Right ventricle myocardium inferior (tissue), 1 donor: ENCODE measurements at regions not wholly inside any gene's neighbourhood (a gene's known extent, or its start where the extent isn't known, plus 50 kb on each side); places are given as distances from the start of the nearest gene placed in this dataset.
A peak's percentile ranks its signal among the peaks of the same experiment; 100 is the strongest.

Experiments used
- ATAC-seq: fragments of 200-7000 bp; cut with Tn5 transposase; one replicate; pipeline ENCODE4 v1.9.1; 2020; ENCODE audit warnings: mild to moderate bottlenecking, moderate library complexity
- DNase-seq: peaks from one replicate; pipeline ENCODE4 v3.0.0; 2021; ENCODE audit errors: missing footprints
- intact Hi-C: fragments of 100-400 bp; cut with DNase I; formaldehyde crosslinking; loops from one replicate; pipeline ENCODE4 v1.11.0; 2022
- donor health status: DM: no; HTN: yes; CAD: no; lungs with severe emphysema.

DNA sequence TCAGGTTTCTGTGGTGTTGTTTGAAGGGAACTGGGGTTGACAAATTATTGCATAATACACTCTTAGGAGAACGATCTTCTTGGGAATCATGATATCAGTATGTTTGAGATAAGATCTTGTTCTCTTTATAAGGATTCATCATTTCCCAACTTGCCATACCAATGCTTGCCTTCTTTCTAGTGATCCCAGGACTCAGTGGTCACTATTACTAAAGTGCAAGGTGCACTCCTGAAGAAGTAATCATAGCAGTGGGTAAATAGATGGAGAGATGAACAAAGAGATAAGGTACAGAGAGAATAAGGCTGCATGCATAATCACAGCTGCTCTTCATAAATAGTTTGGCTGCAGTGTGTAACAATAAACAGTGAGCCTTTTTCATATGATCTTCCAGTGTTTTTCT, 404.0 kb downstream of the DOK5 start:
- ATAC-seq (no peak), DNase-seq (no peak)
- intact Hi-C loops, result no loop called here

DNA sequence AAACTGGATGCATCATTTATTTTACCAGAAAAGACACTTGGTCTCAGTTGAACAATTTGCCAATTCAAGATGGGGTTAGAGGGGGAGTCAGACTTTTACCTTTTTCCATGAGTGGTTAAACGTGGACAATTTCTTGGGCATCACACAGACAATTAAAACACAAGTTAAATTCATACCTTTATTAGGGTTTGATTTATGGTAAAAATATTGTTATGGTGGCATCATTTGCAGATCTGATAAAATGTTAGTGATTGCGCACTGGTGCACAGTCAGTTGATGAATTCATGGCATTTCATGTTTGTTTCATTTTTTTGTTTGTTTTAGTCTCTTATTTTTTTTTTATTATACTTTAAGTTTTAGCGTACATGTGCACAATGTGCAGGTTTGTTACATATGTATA, 399.9 kb downstream of the DOK5 start:
- intact Hi-C loops, result no loop called here
- no peak for ATAC-seq
- no peak for DNase-seq

DNA sequence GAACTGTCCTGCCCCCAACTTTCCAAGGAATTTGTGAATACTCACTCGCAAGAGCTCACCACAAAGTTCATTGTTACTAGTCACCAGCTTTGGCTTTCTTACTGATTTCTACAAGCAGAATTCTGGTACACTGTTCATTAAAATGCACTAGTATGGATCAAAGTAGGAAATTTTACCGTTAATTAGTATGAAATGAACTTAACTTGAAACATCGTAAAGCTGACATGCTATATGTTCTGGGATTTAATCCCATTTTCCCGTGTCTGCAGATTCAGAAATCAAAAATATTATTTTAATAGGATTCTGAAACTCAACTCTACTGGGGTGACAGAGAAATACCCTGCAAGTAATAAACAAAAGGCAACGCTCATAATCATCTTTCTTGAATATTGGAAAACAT, 399.3 kb downstream of the DOK5 start:
- ATAC-seq, result no peak
- no peak for DNase-seq
- intact Hi-C loops, result no loop called here

DNA sequence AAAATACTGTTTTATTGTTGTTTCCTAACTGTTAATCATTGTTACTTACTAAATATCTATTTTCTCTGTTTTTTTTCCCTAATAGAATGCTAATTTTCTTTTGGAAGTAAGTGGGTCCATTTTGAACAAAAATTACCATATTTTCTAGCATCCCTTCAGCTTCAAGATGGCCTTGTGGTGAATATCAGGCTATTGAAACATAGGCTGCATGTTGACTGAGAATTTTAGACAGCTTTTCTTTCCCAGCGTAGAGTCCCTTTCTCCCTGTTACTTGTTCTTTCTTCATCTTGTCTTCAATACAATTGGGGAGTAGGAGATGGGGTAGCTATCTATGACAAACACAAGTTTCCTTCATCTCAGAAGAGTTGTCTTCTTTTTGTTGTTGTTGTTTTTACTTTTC, 397.0 kb downstream of the DOK5 start:
- ATAC-seq (no peak), DNase-seq (no peak)
- intact Hi-C loops, result no loop called here

DNA sequence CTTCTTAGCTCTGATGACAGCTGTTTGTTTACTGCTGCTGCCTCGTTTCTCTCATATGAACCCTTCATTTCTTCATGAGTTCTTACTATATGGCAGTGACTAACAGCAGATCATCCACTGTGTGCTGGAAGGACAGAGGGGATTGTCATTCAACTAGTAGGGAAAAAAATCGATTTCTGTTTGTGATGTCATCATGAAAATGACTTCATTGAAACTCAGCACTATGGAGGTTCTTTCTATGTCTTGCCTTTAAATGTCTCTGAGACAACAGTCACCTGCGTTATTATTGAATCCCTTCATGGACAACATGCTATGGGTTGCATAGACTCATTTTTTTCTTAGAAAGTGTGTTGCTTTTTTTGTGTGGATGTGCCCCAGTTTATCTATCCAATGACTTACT, 394.4 kb downstream of the DOK5 start:
- DNase-seq, result no peak
- intact Hi-C loops, result no loop called here
- ATAC-seq, result no peak

DNA sequence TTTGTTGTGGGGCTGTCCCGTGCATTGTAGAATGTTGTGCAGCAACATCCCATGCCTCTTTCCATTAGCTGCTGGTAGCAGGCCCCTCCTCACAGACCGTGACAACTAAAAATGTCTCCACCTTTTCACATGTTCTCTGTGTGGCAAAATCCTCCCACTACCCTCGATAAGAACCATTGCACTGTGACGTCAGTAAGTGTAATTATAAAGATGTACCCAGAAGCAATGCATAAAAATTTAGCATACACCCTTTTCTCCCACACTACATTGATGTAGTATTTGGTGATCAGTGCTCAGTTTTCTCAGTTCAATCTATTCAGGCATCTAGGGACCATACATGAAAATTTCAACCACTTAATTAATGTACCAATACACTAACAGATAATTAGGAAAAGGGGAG, 389.9 kb downstream of the DOK5 start:
- ATAC-seq (no peak), DNase-seq (no peak)
- intact Hi-C loops, result no loop called here

DNA sequence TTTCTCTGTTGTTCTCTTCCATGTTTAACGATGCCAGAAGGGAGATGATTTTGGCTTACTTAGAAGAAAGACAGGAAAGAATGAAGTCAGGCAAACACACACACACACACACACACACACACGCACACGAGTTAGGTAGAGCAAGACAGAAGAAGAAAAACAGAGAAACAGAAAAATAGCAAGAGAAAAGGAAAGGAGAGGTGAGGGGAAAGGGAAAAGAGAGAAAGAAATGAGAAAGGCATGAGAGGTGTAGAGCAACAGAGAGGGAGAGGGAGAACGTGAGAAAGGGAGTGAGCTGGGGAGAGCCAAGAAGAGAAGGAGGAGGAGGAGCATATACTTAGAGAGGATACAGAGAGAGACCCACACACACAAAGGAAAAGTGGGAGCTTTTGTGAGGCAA, 385.3 kb downstream of the DOK5 start:
- no peak for ATAC-seq
- intact Hi-C loops, result no loop called here
- DNase-seq, result no peak

DNA sequence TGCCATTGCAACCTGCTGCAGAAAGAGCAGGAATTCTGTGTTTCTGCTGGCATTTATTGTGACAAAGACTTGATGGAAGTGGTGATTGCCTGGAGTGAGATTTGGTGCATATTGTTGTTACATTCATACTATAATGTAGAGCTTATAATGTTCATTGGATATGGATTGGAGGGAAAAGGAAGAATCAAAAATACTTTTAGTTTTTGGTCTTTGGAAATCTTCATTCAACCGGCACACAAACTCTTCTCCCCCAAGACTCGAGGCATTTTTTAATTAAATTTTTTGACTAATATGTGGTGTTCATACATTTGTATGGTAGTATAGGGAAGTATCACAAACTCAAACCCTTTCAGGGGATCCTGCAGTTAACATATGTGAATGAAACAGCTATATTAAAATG, 380.8 kb downstream of the DOK5 start:
- DNase-seq (no peak), ATAC-seq (no peak)
- intact Hi-C loops, result no loop called here

DNA sequence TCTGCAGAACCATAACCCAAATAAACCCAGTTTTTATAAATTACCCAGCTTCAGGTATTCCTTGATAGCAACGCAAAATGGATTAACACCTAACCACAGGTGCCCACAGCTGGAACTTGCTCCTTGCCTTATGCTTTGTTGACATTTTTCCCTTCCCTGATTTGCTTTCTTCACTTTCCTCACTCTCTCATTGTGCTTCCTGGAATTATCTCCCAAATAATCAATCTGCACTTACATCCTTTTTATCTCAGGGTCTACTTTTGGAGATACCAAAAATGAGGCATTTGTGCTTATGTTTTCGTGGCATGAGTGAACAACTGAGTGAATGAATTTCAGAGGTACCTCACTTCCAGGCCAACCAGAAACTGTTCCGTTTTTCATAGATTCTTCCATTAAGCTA, 374.3 kb downstream of the DOK5 start:
- no peak for ATAC-seq
- DNase-seq, result no peak
- intact Hi-C loops, result no loop called here

DNA sequence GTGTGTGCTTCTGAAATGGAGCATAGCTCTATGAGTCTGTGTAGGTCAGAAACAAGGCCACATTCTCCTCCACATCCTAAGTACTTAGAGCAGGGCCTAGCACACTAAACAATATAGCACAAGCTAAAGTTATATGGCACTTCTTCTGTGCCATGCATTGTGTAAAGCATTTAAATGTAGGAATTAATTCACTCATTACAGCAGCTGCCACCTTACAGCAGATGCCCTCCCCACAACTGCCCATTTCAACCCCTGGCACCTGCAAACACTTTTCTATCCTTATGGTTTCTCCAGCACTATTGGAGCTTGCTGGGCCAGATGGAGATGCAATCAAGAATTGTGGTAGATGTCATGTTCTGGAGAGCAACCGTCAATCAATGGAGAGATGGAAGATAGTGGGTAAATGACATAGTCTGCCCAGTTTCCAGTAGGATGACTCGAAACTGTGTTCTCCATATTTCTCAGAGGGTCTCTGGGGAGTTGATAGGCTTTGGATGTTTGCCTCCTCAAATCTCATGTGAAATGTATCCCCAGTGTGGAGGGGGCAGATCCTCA, 373.7 kb downstream of the DOK5 start:
- no peak for ATAC-seq
- no peak for DNase-seq
- intact Hi-C loops, result no loop called here

DNA sequence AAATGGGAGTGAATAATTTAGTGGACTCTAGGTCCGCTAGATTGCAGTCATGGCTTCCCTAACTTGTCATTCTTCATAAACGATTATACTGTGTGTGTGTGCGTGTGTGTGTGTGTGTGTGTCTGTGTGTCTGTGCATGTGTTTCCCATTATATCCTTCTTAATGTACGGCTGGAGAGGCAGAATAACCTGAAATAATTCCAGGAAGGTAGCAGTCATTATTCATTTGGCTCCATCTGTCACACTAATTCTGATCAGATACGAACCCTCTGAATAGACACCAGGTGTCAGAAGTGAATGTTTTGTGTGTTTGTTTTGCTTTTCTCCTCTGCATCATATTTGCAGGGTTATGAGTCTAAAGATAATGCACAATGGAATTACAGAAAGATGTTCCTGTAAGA, 372.9 kb downstream of the DOK5 start:
- ATAC-seq, result no peak
- intact Hi-C loops, result no loop called here
- DNase-seq, result no peak

DNA sequence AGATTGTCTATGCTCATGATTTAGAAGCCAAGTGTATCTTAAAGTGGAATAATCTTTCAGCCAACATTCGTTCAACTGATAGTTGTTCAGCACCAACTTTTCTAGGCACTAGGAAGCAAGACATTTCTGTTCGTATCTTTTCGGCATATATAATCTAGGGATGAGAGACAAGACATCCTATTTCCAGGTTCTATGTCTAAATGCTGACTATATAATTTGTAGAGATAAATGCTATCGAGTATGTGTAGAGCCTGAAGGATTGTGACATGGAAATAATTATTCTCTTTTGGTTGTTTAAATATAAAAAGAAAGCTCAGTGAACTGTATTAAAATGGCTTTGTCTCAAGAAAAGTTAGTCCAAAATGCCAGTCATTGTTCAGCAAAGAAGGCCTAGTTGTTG, 371.6 kb downstream of the DOK5 start:
- intact Hi-C loops, result no loop called here
- DNase-seq (no peak), ATAC-seq (no peak)

DNA sequence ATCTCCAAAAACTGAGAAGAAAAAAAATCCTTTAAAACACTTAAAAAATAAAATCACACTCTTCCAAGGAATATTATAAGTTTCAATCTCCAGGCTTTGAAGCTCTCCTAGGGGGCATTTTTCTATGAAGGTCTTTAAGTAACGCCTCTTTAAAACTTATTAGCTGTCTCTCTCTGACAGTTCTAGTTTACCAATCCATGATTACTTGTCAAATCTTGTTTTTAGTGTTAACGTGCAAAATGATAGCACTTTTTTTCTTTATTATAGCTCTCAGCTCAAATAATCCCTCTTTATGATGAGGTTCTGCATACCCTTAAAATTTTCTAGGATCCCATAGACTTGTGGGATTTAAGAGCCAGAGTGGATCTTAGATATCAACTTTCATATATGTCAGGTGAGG, 369.0 kb downstream of the DOK5 start:
- intact Hi-C loops, result no loop called here
- DNase-seq, result no peak
- no peak for ATAC-seq

DNA sequence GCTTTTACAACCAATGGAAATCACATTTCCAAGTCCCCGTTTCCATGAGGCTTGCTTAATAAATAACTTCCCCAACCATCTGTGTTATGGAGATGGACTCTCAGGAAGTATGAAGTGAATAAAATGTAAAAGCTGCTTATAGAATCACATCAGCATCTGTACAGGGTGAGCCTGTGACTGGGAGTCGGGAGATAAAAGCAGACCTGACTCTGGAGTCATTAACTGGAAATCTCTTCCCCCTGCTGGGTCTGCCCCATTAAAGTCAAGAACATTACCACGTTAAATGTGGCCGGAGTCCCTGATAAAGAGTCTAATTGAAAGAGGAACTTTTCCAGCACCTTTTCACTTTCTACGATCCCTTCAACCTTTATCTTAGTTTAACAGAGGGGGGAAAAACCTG, 368.5 kb downstream of the DOK5 start:
- intact Hi-C loops, result no loop called here
- no peak for ATAC-seq

DNA sequence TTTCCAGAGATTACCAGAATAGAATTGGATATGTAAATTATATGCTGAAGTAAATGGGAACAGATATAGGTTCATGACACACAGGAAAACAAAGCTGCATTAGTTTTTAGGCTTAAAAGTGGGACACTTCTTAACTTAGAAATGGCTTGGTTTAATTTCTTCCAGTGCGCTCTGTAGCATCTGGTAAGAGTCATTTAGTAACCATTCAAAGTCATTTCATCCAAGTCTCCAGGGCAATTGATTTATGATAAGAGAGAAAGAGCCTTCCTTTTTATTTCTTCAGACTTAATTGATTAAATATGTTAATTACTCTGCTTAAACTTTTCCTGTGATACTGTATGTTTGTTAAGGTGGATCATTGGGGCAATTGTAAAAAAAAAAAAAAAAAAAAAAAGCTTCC, 368.0 kb downstream of the DOK5 start:
- DNase-seq (no peak), ATAC-seq (no peak)
- intact Hi-C loops, result no loop called here

More for the DNA sequence above, 368.5 kb downstream of the DOK5 start:
- no peak for DNase-seq

DNA sequence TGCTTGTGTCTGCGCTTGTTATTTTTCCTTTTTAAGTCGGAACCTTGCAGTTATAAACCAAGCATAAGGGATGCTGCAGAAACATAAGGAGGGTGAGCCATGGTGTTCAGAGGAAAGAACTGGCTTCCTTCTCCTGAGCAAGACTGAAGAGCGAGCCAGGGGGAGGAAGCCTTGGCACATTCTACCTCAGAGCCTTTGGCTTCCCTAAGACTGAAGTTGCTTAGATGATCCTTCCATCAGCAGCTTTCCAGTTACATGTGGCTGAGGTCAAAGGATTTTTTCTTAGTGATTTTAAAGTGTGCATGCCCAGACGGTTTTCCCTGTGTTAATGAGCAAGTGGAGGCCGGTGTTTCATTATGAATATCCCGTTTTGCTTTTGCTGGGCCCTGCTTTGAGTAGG, 363.8 kb downstream of the DOK5 start:
- ATAC-seq, result no peak
- intact Hi-C loops, result no loop called here
- no peak for DNase-seq

DNA sequence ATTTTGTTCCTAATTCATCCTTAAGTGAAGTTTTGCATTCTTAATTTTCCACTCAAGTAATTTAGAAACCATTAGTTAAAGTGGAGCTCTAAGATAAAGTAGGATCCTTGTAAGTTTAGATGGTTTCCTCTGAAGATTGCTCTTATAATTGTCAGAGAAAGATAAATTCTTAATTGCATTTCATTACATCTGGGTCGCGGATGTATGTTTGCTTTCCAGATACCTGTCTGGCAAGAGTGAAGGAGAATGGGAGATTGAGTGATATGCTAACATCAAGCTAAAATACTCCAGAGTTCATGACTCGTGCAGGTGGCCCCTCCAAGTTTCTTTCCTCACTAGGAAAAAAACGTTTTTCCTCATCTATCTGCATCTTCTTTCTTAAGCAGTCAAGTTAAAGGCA, 361.8 kb downstream of the DOK5 start:
- intact Hi-C loops, result no loop called here
- DNase-seq, result no peak
- no peak for ATAC-seq

DNA sequence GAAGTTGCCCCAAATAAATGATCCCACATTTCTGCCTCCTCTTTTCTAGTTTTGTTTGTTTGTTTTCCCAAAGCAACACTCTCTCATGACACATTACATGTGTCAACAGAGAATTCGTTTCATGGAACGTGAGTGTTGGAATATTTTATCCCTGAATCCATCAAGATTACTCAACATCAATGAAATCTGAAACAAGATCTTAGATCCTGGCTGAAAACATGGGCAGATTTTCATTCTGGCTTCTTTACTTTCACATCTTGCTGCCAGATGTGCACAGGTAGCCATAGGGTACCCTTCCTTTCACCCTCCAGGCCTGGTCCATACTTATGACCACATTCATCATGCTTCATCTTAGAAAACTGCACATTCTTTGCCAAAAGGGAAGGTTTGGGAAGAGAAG, 347.0 kb downstream of the DOK5 start:
- intact Hi-C loops, result no loop called here
- DNase-seq, result no peak
- no peak for ATAC-seq

DNA sequence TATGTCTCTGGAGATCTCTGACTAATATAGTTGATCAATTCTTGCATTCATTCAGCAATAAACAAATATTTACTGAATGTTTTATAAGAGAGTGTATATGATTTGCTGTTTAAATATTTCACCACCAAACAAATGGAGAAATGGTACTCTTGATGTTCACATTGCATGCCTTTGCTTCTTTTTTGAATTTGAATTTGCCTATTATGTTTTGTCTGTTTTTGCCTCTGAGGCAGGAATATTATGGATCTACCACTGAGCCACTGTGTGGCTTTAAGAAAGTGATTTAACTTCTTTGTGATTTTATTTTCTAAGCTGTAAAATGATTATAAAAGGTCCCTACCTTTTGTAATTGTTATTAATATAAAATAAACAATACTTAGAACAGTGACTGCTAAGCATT, 345.0 kb downstream of the DOK5 start:
- intact Hi-C loops, result no loop called here
- DNase-seq (no peak), ATAC-seq (no peak)

DNA sequence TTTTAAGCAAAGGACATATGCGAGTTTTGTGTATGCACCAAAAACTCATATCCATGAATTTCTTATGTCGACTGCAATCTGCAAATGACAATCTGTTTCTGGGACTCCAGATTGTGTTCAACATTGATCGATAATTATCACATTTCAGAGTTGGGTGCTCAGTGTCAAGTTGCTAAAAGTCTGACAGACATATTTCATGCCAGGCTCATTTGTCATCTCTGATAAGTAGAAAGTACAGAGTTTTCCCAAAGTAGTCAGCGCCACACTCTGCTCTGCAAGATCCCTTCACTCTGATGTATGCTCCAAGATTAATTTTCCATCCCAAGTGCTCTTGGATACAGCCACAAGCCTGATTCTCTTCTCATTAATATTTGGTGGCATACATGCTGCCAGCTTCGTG, 331.1 kb downstream of the DOK5 start:
- intact Hi-C loops, result no loop called here
- DNase-seq, result no peak
- ATAC-seq, result no peak

DNA sequence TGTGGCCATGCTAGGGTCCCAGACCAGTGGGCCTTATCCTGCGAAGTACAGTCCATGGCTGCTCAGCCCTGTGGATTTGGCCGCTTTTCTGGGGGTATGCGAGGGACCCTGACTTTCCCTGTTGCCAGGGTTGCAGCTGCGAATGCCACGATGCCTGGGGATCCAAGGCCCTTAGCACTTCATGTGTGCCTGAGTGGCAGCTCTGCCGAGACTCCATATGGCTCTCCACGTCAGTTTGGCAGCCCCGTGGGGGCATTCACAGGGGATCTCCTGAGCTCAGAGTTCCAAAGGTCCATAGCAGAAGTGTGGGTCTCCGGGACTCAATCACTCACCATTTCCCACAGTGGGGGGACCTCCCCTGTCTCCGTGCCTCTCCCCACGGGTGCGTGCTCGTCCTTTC, 319.5 kb downstream of the DOK5 start:
- ATAC-seq (no peak), DNase-seq (peak; percentile 52)
- intact Hi-C loops, result no loop called here

DNA sequence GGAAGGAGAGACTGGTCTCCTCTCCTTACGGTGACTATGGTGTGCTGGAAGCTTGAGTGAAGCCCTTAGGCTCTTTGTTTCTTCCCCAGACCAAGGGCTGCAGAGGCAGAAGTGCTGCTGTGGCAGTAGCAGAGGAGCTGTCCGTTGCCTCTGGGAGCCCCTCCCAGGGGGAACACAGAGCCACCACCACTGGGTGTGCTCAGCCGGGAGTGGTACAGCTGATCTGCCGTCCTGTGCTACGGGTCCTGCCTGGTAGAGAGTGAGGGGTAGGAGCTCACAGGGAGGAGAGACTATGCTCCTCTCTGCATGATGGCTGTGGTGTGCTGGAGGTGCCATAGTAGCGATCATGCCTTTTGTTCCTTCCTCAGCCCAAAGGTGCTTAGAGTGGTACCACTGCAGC, 318.7 kb downstream of the DOK5 start:
- DNase-seq (no peak), ATAC-seq (no peak)
- intact Hi-C loops, result no loop called here
